Smooth muscle cell (in vitro differentiated cells): ENCODE measurements at regions not wholly inside any gene's neighbourhood (a gene's known extent, or its start where the extent isn't known, plus 50 kb on each side); places are given as distances from the start of the nearest gene placed in this dataset.

Source experiments
- DNase-seq: peaks from one replicate; lab custom pipeline; 2025; ENCODE audit not compliant: unreplicated experiment; lab: John Stamatoyannopoulos, UW
- H2AFZ ChIP-seq: fragments of 200-600 bp; sonication (generic); 2 replicates; pipeline ENCODE4 v1.6.0; 2016; ENCODE audit warnings: antibody characterized with exemption, low read depth, mild to moderate bottlenecking
- H3F3A ChIP-seq: fragments of 200-600 bp; sonication (generic); 2 replicates; pipeline ENCODE4 v1.6.0; 2017; ENCODE audit warnings: antibody characterized with exemption, low read depth
- H3K27ac ChIP-seq: fragments of 200-600 bp; sonication (generic); 2 replicates; pipeline ENCODE4 v1.5.1; 2016; ENCODE audit warnings: low read depth, mild to moderate bottlenecking
- H3K27me3 ChIP-seq: fragments of 200-600 bp; sonication (generic); 2 replicates; pipeline ENCODE4 v1.6.1; 2016; ENCODE audit warnings: low read depth, mild to moderate bottlenecking
- H3K36me3 ChIP-seq: fragments of 200-600 bp; sonication (generic); 2 replicates; pipeline ENCODE4 v1.5.1; 2016; ENCODE audit warnings: low read depth
- H3K4me1 ChIP-seq: fragments of 200-600 bp; sonication (generic); 2 replicates; pipeline ENCODE4 v1.5.1; 2016; ENCODE audit warnings: low read depth
- H3K4me2 ChIP-seq: fragments of 200-600 bp; sonication (generic); 2 replicates; pipeline ENCODE4 v1.6.0; 2016; ENCODE audit warnings: mild to moderate bottlenecking
- H3K4me3 ChIP-seq: fragments of 200-600 bp; sonication (generic); 2 replicates; pipeline ENCODE4 v1.5.1; 2016; ENCODE audit warnings: mild to moderate bottlenecking
- H3K79me2 ChIP-seq: fragments of 200-600 bp; sonication (generic); 2 replicates; pipeline ENCODE4 v1.6.0; 2016; ENCODE audit warnings: low read depth, mild to moderate bottlenecking
- H3K9ac ChIP-seq: fragments of 200-600 bp; sonication (generic); 2 replicates; pipeline ENCODE4 v1.6.0; 2016; ENCODE audit warnings: low read depth
- H3K9me3 ChIP-seq: fragments of 200-600 bp; sonication (generic); replicated peaks from 2 replicates; pipeline ENCODE4 v1.5.1; 2016; ENCODE audit warnings: low read depth
- H4K20me1 ChIP-seq: fragments of 200-600 bp; sonication (generic); 2 replicates; pipeline ENCODE4 v1.6.0; 2016; ENCODE audit warnings: low read depth
- WGBS: methylation state at CpG from one replicate; pipeline ENCODE4 v1.1.7; 2016; ENCODE audit warnings: low lambda C conversion rate; 5-methylcytosine and 5-hydroxymethylcytosine counted together
- TF ChIP-seq, protein P1 (sequence below): fragments of 200-600 bp; sonication (generic); IDR thresholded peaks from 2 replicates; pipeline ENCODE4 v1.5.1; 2017; ENCODE audit warnings: borderline replicate concordance, mild to moderate bottlenecking, antibody characterized with exemption; ENCODE audit not compliant: insufficient read depth, poor library complexity, severe bottlenecking

DNA sequence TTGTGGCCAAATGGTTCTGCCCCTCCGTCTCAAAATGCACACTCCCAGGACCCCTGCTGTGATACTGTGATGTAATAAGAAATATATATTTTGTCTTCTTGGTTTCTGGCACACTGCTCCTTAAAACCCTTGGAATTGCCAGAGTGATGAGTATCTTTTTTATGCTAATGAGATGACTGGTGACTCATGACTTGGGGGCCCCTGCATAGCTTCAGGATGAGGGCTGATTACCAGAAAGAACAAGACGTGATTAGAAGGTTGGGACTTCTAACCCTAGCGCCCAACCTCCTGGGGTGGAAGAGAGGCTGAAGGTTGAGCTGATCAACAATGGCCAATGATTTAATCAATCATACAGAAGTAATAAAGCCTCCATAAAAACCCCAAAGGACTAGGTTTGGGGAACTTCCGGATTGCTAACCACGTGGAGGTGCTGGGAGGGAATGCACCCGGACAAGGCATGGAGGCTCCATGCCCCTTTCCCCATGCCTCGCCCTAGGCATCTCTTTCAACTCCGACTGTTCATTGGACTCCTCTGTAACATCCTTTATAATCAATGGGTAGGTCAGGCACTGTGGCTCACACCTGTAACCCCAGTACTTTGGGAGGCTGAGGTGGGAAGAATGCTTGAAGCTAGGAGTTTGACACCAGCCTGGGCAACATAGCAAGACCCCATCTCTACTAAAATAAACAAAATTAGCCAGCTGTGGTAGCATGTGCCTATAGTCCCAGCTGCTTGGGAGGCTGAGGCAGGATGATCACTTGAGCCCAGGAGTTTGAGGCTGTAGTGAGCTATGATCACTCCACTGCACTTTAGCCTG lies 89.1 kb downstream of the HS1BP3 start:
- Histone ChIP-seq H3F3A (no peaks in the 10 kb centered on the region), H3K36me3 (no peaks in the 10 kb centered on the region), H3K4me2 (peak overlapping the region; percentile 64), H4K20me1 (no peaks in the 10 kb centered on the region), H3K27me3 (no peaks in the 10 kb centered on the region), H3K9ac (no peak overlapping the region), H3K4me1 (peaks cover 12% of the 10 kb centered on the region), H3K27ac (peak overlapping the region; percentile 5), H3K79me2 (no peaks in the 10 kb centered on the region), H3K4me3 (no peak overlapping the region), H3K9me3 (no peaks in the 10 kb centered on the region), H2AFZ (no peak overlapping the region)
- TF ChIP-seq, protein P1, sequence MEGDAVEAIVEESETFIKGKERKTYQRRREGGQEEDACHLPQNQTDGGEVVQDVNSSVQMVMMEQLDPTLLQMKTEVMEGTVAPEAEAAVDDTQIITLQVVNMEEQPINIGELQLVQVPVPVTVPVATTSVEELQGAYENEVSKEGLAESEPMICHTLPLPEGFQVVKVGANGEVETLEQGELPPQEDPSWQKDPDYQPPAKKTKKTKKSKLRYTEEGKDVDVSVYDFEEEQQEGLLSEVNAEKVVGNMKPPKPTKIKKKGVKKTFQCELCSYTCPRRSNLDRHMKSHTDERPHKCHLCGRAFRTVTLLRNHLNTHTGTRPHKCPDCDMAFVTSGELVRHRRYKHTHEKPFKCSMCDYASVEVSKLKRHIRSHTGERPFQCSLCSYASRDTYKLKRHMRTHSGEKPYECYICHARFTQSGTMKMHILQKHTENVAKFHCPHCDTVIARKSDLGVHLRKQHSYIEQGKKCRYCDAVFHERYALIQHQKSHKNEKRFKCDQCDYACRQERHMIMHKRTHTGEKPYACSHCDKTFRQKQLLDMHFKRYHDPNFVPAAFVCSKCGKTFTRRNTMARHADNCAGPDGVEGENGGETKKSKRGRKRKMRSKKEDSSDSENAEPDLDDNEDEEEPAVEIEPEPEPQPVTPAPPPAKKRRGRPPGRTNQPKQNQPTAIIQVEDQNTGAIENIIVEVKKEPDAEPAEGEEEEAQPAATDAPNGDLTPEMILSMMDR = no peak
- WGBS = 58% methylated on average over 8 of the region's 8 CpGs
- DNase-seq = no peak

DNA sequence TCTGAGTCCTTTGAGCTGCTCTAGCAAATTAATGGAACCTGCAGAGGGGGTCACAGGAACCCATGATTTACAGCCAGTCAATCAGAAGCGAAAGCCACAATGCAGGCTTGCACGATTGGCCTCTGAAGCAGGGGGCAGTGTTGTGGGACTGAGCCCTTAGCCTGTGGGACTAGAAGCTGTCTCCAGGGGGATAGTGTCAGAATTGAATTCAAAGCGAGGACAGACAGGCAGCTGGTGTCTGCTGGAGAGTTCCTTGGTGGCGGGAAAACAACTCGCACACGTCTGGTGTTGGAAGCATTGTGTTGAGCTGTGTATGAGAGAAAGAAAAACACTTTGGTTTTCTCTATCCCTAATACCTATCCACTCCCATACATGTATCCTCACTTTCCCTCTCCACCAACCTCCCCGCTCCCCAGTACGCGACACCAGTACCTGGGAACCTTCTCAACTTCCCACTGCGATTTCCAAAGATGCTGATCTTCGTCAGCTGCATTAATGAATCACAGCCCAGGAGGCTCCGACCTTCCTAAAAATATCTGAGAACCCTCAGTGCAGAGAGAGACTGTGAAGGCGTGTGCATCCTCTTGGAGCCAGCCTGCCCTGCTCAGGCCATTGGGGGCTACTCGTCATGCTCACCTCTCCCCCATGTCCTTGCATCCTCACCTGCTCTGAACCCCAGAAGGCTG lies 88.2 kb downstream of the HS1BP3 start:
- no peak overlapping the region for H3K4me3 ChIP-seq
- no peak overlapping the region for H3K9ac ChIP-seq
- no peak overlapping the region for H2AFZ ChIP-seq
- no peaks in the 10 kb centered on the region for H3K79me2 ChIP-seq
- no peak for DNase-seq
- no peak overlapping the region for H3K27ac ChIP-seq
- TF ChIP-seq, protein P1 = no peak
- H3K9me3 ChIP-seq = no peaks in the 10 kb centered on the region
- no peaks in the 10 kb centered on the region for H3K36me3 ChIP-seq
- no peaks in the 10 kb centered on the region for H3F3A ChIP-seq
- H3K4me2 ChIP-seq = no peak overlapping the region
- no peaks in the 10 kb centered on the region for H3K27me3 ChIP-seq
- H4K20me1 ChIP-seq = no peaks in the 10 kb centered on the region
- WGBS = 73% methylated on average over 14 of the region's 14 CpGs
- H3K4me1 ChIP-seq = peaks cover 16% of the 10 kb centered on the region

DNA sequence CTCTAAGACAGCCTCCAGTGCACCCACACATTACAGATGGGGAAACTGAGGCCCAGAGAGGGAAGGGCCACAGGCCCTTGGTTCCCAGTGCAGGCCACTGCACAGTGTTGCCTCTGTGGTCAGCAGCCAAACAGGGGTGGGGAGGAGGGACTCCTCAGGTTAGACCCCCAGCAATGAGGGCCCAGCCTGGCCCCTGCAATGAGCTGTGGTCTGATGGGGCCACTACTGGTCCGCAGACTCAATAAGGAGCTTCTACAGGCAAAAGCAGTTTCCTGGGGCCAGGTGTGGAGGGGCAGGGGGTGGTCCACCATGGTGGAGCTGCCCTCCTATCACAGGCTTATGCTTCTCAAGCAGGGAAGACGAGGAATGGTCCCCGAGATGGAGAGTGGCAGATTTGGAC lies 87.6 kb downstream of the HS1BP3 start:
- no peak overlapping the region for H3K27ac ChIP-seq
- H3K9ac ChIP-seq = no peak overlapping the region
- no peak overlapping the region for H2AFZ ChIP-seq
- no peak for DNase-seq
- H3K36me3 ChIP-seq = no peaks in the 10 kb centered on the region
- H3K79me2 ChIP-seq = no peaks in the 10 kb centered on the region
- 97% methylated on average over 3 of the region's 3 CpGs for WGBS
- H3K4me1 ChIP-seq = peaks cover 16% of the 10 kb centered on the region
- TF ChIP-seq, protein P1 = no peak
- no peaks in the 10 kb centered on the region for H4K20me1 ChIP-seq
- no peak overlapping the region for H3K4me2 ChIP-seq
- no peaks in the 10 kb centered on the region for H3K9me3 ChIP-seq
- no peaks in the 10 kb centered on the region for H3F3A ChIP-seq
- no peaks in the 10 kb centered on the region for H3K27me3 ChIP-seq
- H3K4me3 ChIP-seq = no peak overlapping the region
